Suppressor macrophage (primary cell): ENCODE measurements at regions not wholly inside any gene's neighbourhood (a gene's known extent, or its start where the extent isn't known, plus 50 kb on each side); places are given as distances from the start of the nearest gene placed in this dataset.
"Not testable (repeated sequence)": the region's sequence is repeated elsewhere in the genome, so short reads cannot be mapped to it uniquely, and the experiment has no call there.

Experiments used
- DNase-seq, 4 experiments: peaks; one replicate each; pipeline ENCODE4 v3.0.0-alpha.2; 2020 to 2022

- peak; percentile 27 to 68 (median 42) for DNase-seq
These were observed 224.9 kb upstream of the AUTS2 start for GRCh38 chr7:69373171-69374043.

GRCh38 chr7:69374044-69374425, 224.2 kb upstream of the AUTS2 start:
- no peak for DNase-seq

GRCh38 chr7:69377191-69377590, 221.1 kb upstream of the AUTS2 start:
- DNase-seq = no peak

- no peak for DNase-seq
These were observed 209.7 kb upstream of the AUTS2 start for GRCh38 chr7:69388452-69389137.

- DNase-seq = no peak
These were observed 209.1 kb upstream of the AUTS2 start for GRCh38 chr7:69389216-69389615.

- DNase-seq = not testable (repeated sequence)
These were observed 204.4 kb upstream of the AUTS2 start for GRCh38 chr7:69393912-69394311.

- peak; percentile 20 to 61 (median 35) for DNase-seq
These were observed 203.1 kb upstream of the AUTS2 start for GRCh38 chr7:69395061-69395714.

- peak; percentile 48 to 70 (median 52) for DNase-seq
These were observed 199.3 kb upstream of the AUTS2 start for GRCh38 chr7:69398986-69399385.

GRCh38 chr7:69399401-69399800, 198.9 kb upstream of the AUTS2 start:
- peak; percentile 74 to 91 (median 88) for DNase-seq

- DNase-seq = no peak
These were observed 195.6 kb upstream of the AUTS2 start for GRCh38 chr7:69402696-69403095.

GRCh38 chr7:69403169-69403568, 195.1 kb upstream of the AUTS2 start:
- peak in 3 of 4 experiments; percentile 43 to 61 (median 52) for DNase-seq

GRCh38 chr7:69411018-69411417, 187.3 kb upstream of the AUTS2 start:
- DNase-seq = peak in 3 of 4 experiments; percentile 21 to 34 (median 30)

- DNase-seq = no peak
These were observed 186.8 kb upstream of the AUTS2 start for GRCh38 chr7:69411466-69411865.

- peak; percentile 88 to 95 (median 90) for DNase-seq
These were observed 185.7 kb upstream of the AUTS2 start for GRCh38 chr7:69412331-69413146.

- DNase-seq = no peak
These were observed 183.7 kb upstream of the AUTS2 start for GRCh38 chr7:69414555-69414954.

GRCh38 chr7:69418869-69419670, 179.2 kb upstream of the AUTS2 start:
- no peak for DNase-seq

GRCh38 chr7:69419934-69420333, 178.3 kb upstream of the AUTS2 start:
- no peak for DNase-seq

GRCh38 chr7:69422574-69422985, 175.7 kb upstream of the AUTS2 start:
- no peak for DNase-seq

- no peak for DNase-seq
These were observed 171.6 kb upstream of the AUTS2 start for GRCh38 chr7:69426705-69427104.

- DNase-seq = no peak
These were observed 170.2 kb upstream of the AUTS2 start for GRCh38 chr7:69428089-69428488.

GRCh38 chr7:69429911-69430383, 168.3 kb upstream of the AUTS2 start:
- DNase-seq = no peak
